ENCODE measurements at regions not wholly inside any gene's neighbourhood (a gene's known extent, or its start where the extent isn't known, plus 50 kb on each side); places are given as distances from the start of the nearest gene placed in this dataset.

GRCh38 chr11:127844876-127845275, 742.5 kb downstream of the ETS1 start:
- ChIA-PET POLR2A (no interaction called here), CTCF (no interaction called here)
- H3K36me3 Mint-ChIP-seq, result no peaks in the 10 kb centered on the region
- ATAC-seq (no peak), DNase-seq (ENCODE audit: low spot score) (no peak)
- TF ChIP-seq FOXJ3 (CRISPR knock-in tag; IDR thresholded peaks at IDR 0.05; ENCODE audit: borderline replicate concordance) (no peak), ZNF263 (CRISPR knock-in tag; IDR thresholded peaks at IDR 0.05; ENCODE audit: low read depth) (no peak), TEAD4 (CRISPR knock-in tag; IDR thresholded peaks at IDR 0.05) (no peak), NFYB (CRISPR knock-in tag; conservative IDR thresholded peaks at IDR 0.05; ENCODE audit: low read depth) (no peak), JAZF1 (CRISPR knock-in tag; IDR thresholded peaks at IDR 0.05) (no peak), ATF1 (CRISPR knock-in tag; IDR thresholded peaks at IDR 0.05) (no peak), ZNF671 (CRISPR knock-in tag; IDR thresholded peaks at IDR 0.05) (no peak), FOXP4 (CRISPR knock-in tag; IDR thresholded peaks at IDR 0.05) (no peak)
- TF ChIP-seq, protein P1, sequence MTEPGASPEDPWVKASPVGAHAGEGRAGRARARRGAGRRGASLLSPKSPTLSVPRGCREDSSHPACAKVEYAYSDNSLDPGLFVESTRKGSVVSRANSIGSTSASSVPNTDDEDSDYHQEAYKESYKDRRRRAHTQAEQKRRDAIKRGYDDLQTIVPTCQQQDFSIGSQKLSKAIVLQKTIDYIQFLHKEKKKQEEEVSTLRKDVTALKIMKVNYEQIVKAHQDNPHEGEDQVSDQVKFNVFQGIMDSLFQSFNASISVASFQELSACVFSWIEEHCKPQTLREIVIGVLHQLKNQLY (CRISPR knock-in tag; IDR thresholded peaks at IDR 0.05), result no peak
- H3K4me3 Mint-ChIP-seq, result no peak overlapping the region
- peaks cover 17% of the 10 kb centered on the region for H3K4me1 Mint-ChIP-seq
- H3K27me3 Mint-ChIP-seq (ENCODE audit: low read depth), result no peaks in the 10 kb centered on the region
- peaks cover 3% of the 10 kb centered on the region; the same call in 1 of the 2 replicates for H3K9me3 Mint-ChIP-seq
- H3K27ac Mint-ChIP-seq, result no peak overlapping the region

DNA sequence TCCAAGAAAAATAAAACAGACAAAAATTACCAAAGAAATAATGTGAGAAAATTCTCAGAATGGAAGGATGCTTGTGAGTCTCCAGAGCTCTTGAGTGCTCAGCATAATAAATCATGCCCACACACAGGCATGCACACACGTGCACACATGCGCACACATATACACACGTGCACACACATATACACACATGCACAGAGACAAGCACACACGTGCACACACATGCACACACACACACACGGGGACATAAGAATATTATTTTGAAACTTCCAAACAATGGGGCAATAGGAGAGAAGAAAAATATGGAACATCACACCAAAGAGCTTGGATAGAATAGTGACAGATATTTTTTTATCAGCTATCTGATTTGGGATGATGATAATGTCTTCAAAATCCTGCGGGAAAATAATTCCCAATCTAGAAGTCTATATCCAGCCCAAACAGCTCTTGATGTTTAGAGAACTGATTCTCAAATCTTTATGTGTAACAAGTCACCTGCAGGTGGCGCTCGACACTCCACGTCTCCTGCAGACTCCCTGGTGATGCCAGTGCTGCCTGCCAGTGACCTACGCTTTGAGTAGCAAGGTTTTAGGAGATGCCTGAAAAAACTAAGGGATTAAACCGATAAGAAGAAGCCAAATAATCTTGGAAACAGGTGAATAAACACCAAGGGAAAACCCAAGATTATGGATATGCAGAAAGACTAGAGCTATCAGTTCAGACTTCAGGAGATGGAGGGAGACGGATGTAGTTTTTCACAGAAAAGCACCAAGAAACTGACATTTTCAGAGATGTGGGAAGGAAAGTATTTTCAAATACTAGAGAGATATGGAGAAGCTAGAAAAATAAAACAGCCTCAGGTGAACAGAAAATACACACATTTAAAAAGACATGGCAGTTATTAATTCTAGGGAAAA, 743.6 kb downstream of the ETS1 start:
- ATAC-seq, result peak; percentile 89
- TF ChIP-seq, protein P2, sequence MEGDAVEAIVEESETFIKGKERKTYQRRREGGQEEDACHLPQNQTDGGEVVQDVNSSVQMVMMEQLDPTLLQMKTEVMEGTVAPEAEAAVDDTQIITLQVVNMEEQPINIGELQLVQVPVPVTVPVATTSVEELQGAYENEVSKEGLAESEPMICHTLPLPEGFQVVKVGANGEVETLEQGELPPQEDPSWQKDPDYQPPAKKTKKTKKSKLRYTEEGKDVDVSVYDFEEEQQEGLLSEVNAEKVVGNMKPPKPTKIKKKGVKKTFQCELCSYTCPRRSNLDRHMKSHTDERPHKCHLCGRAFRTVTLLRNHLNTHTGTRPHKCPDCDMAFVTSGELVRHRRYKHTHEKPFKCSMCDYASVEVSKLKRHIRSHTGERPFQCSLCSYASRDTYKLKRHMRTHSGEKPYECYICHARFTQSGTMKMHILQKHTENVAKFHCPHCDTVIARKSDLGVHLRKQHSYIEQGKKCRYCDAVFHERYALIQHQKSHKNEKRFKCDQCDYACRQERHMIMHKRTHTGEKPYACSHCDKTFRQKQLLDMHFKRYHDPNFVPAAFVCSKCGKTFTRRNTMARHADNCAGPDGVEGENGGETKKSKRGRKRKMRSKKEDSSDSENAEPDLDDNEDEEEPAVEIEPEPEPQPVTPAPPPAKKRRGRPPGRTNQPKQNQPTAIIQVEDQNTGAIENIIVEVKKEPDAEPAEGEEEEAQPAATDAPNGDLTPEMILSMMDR (IDR thresholded peaks at IDR 0.05), result peak; percentile 69; the same call in 1 of the 2 replicates
- TF ChIP-seq, protein P3, sequence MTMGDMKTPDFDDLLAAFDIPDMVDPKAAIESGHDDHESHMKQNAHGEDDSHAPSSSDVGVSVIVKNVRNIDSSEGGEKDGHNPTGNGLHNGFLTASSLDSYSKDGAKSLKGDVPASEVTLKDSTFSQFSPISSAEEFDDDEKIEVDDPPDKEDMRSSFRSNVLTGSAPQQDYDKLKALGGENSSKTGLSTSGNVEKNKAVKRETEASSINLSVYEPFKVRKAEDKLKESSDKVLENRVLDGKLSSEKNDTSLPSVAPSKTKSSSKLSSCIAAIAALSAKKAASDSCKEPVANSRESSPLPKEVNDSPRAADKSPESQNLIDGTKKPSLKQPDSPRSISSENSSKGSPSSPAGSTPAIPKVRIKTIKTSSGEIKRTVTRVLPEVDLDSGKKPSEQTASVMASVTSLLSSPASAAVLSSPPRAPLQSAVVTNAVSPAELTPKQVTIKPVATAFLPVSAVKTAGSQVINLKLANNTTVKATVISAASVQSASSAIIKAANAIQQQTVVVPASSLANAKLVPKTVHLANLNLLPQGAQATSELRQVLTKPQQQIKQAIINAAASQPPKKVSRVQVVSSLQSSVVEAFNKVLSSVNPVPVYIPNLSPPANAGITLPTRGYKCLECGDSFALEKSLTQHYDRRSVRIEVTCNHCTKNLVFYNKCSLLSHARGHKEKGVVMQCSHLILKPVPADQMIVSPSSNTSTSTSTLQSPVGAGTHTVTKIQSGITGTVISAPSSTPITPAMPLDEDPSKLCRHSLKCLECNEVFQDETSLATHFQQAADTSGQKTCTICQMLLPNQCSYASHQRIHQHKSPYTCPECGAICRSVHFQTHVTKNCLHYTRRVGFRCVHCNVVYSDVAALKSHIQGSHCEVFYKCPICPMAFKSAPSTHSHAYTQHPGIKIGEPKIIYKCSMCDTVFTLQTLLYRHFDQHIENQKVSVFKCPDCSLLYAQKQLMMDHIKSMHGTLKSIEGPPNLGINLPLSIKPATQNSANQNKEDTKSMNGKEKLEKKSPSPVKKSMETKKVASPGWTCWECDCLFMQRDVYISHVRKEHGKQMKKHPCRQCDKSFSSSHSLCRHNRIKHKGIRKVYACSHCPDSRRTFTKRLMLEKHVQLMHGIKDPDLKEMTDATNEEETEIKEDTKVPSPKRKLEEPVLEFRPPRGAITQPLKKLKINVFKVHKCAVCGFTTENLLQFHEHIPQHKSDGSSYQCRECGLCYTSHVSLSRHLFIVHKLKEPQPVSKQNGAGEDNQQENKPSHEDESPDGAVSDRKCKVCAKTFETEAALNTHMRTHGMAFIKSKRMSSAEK (CRISPR knock-in tag; IDR thresholded peaks at IDR 0.05; ENCODE audit: borderline replicate concordance), result no peak
- Mint-ChIP-seq H3K4me1 (peaks cover 6% of the 10 kb centered on the region), H3K27me3 (ENCODE audit: low read depth) (no peaks in the 10 kb centered on the region), H3K27ac (no peak overlapping the region), H3K36me3 (no peaks in the 10 kb centered on the region), H3K9me3 (peaks cover 3% of the 10 kb centered on the region; the same call in 1 of the 2 replicates), H3K4me3 (no peak overlapping the region)
- ChIA-PET CTCF (interaction anchor here (0.6 to 1.4 kb wide), 32 partner anchors 8 to 557 kb away, joined by 3 to 10 read pairs (median 4); no protein-coding TSS in a partner anchor), POLR2A (no interaction called here)
- DNase-seq (ENCODE audit: low spot score), result peak; percentile 89

GRCh38 chr11:127825183-127825582, 762.2 kb downstream of the ETS1 start:
- Mint-ChIP-seq H3K4me1 (peaks cover 5% of the 10 kb centered on the region), H3K4me3 (no peak overlapping the region), H3K27ac (no peak overlapping the region), H3K9me3 (peaks cover 8% of the 10 kb centered on the region), H3K36me3 (no peaks in the 10 kb centered on the region), H3K27me3 (ENCODE audit: low read depth) (no peaks in the 10 kb centered on the region)
- CTCF ChIA-PET, result no interaction called here
- ATAC-seq, result no peak
- POLR2A ChIA-PET, result no interaction called here
- no peak for TF ChIP-seq RELA (CRISPR knock-in tag; IDR thresholded peaks at IDR 0.05; ENCODE audit: borderline replicate concordance)
- TF ChIP-seq OVOL2 (CRISPR knock-in tag; IDR thresholded peaks at IDR 0.05; ENCODE audit: borderline replicate concordance), result no peak
- no peak for TF ChIP-seq NFATC4 (CRISPR knock-in tag; IDR thresholded peaks at IDR 0.05)
- DNase-seq (ENCODE audit: low spot score), result no peak

Data from WTC11 (cell line).